ENCODE measurements at regions not wholly inside any gene's neighbourhood (a gene's known extent, or its start where the extent isn't known, plus 50 kb on each side); places are given as distances from the start of the nearest gene placed in this dataset.

DNA sequence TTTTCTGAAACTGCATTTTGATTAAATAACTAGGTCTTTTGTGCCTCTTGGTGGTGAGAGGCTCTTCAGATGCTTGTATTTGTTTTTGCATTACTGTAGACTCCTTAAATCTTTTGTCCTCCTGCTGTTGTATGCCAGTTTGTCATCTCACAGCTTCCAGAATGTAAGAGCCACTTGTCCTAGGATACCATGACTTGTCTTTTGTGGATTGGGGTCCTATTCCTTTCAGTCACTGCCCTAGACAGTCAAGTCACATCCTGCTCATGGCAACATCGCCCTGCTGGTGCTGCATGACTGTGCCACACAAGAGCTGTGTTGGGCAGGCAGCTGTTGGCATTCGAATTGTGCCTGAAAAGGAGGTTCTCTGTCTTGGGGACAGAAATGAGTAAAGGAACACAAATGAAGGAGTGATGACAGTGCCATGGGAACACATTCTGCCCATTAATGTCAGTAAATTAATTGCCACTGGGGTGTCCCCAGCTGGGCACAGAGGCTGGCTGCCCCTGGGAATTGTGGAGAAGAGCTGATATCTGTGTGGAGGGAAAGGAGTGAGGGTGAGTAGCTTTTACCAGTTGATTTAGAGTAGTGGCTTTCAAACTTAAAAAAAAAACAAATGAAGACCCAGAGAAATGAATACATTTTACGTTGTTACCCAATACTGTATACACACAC lies 140.3 kb downstream of the ARL6IP6 start:
- no peaks in the 10 kb centered on the region for H3K27me3 ChIP-seq (ENCODE audit: insufficient read depth)
- ChIA-PET CTCF (no interaction called here), POLR2A (no interaction called here)
- TF ChIP-seq CHD2 (IDR thresholded peaks at IDR 0.05; ENCODE audit: low read length, partially characterized antibody) (no peak), RXRA (IDR thresholded peaks at IDR 0.05; ENCODE audit: borderline replicate concordance, low read depth) (no peak), FOSL2 (IDR thresholded peaks at IDR 0.05; ENCODE audit: borderline replicate concordance, low read depth) (no peak), RAD21 (IDR thresholded peaks at IDR 0.05; ENCODE audit: low read length) (no peak), TEAD4 (IDR thresholded peaks at IDR 0.05; ENCODE audit: borderline replicate concordance, insufficient read depth) (no peak), YY1 (IDR thresholded peaks at IDR 0.05; ENCODE audit: low read depth) (no peak), TCF12 (IDR thresholded peaks at IDR 0.05) (no peak), RFX5 (IDR thresholded peaks at IDR 0.05; ENCODE audit: low read length) (no peak), JUND (IDR thresholded peaks at IDR 0.05) (no peak), NRF1 (IDR thresholded peaks at IDR 0.05; ENCODE audit: low read depth, low read length) (no peak), ELF1 (IDR thresholded peaks at IDR 0.05) (no peak), POLR2AphosphoS5 (IDR thresholded peaks at IDR 0.05; ENCODE audit: low read depth, low read length) (no peak), FOXM1 (IDR thresholded peaks at IDR 0.05; ENCODE audit: low read depth) (no peak), SMC3 (IDR thresholded peaks at IDR 0.05; ENCODE audit: low read depth, low read length) (no peak)
- TF ChIP-seq, protein P1, sequence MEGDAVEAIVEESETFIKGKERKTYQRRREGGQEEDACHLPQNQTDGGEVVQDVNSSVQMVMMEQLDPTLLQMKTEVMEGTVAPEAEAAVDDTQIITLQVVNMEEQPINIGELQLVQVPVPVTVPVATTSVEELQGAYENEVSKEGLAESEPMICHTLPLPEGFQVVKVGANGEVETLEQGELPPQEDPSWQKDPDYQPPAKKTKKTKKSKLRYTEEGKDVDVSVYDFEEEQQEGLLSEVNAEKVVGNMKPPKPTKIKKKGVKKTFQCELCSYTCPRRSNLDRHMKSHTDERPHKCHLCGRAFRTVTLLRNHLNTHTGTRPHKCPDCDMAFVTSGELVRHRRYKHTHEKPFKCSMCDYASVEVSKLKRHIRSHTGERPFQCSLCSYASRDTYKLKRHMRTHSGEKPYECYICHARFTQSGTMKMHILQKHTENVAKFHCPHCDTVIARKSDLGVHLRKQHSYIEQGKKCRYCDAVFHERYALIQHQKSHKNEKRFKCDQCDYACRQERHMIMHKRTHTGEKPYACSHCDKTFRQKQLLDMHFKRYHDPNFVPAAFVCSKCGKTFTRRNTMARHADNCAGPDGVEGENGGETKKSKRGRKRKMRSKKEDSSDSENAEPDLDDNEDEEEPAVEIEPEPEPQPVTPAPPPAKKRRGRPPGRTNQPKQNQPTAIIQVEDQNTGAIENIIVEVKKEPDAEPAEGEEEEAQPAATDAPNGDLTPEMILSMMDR (IDR thresholded peaks at IDR 0.05), result no peak
- TF ChIP-seq, protein P2, sequence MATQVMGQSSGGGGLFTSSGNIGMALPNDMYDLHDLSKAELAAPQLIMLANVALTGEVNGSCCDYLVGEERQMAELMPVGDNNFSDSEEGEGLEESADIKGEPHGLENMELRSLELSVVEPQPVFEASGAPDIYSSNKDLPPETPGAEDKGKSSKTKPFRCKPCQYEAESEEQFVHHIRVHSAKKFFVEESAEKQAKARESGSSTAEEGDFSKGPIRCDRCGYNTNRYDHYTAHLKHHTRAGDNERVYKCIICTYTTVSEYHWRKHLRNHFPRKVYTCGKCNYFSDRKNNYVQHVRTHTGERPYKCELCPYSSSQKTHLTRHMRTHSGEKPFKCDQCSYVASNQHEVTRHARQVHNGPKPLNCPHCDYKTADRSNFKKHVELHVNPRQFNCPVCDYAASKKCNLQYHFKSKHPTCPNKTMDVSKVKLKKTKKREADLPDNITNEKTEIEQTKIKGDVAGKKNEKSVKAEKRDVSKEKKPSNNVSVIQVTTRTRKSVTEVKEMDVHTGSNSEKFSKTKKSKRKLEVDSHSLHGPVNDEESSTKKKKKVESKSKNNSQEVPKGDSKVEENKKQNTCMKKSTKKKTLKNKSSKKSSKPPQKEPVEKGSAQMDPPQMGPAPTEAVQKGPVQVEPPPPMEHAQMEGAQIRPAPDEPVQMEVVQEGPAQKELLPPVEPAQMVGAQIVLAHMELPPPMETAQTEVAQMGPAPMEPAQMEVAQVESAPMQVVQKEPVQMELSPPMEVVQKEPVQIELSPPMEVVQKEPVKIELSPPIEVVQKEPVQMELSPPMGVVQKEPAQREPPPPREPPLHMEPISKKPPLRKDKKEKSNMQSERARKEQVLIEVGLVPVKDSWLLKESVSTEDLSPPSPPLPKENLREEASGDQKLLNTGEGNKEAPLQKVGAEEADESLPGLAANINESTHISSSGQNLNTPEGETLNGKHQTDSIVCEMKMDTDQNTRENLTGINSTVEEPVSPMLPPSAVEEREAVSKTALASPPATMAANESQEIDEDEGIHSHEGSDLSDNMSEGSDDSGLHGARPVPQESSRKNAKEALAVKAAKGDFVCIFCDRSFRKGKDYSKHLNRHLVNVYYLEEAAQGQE (IDR thresholded peaks at IDR 0.05; ENCODE audit: low read depth, low read length), result no peak
- TF ChIP-seq, protein P3, sequence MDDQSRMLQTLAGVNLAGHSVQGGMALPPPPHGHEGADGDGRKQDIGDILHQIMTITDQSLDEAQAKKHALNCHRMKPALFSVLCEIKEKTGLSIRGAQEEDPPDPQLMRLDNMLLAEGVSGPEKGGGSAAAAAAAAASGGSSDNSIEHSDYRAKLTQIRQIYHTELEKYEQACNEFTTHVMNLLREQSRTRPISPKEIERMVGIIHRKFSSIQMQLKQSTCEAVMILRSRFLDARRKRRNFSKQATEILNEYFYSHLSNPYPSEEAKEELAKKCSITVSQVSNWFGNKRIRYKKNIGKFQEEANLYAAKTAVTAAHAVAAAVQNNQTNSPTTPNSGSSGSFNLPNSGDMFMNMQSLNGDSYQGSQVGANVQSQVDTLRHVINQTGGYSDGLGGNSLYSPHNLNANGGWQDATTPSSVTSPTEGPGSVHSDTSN (IDR thresholded peaks at IDR 0.05), result no peak
- no peak overlapping the region for H3K27ac ChIP-seq (ENCODE audit: low read depth in 2 of 2, low read length in 1 of 2)
- H3K9me3 ChIP-seq, result no peaks in the 10 kb centered on the region
- H3F3A ChIP-seq (replicated peaks; ENCODE audit: insufficient read depth), result no peaks in the 10 kb centered on the region
- no peaks in the 10 kb centered on the region for H3K9me2 ChIP-seq
- no peaks in the 10 kb centered on the region for H4K20me1 ChIP-seq (ENCODE audit: insufficient read depth)
- H3K4me1 ChIP-seq (ENCODE audit: control insufficient read depth in 1 of 2, insufficient read depth in 2 of 2, low read depth in 1 of 2, low read length in 1 of 2), result no peaks in the 10 kb centered on the region
- WGBS (ENCODE audit: low lambda C conversion rate), result 18% methylated on average over 3 of the region's 3 CpGs
- DNase-seq, result no peak
- no peaks in the 10 kb centered on the region for H3K79me2 ChIP-seq (ENCODE audit: insufficient read depth)
- H2AFZ ChIP-seq (ENCODE audit: low read depth), result no peak overlapping the region
- no peaks in the 10 kb centered on the region for H3K36me3 ChIP-seq (replicated peaks in 1 of 2; ENCODE audit: control insufficient read depth in 1 of 2, insufficient read depth in 2 of 2, low read length in 1 of 2)
- no peak overlapping the region for H3K4me2 ChIP-seq
- no peak overlapping the region for H3K9ac ChIP-seq
- no peak overlapping the region for H3K4me3 ChIP-seq (ENCODE audit: low read depth in 2 of 2, low read length in 1 of 2)
